Neuronal stem cell (in vitro differentiated cells): ENCODE measurements at regions not wholly inside any gene's neighbourhood (a gene's known extent, or its start where the extent isn't known, plus 50 kb on each side); places are given as distances from the start of the nearest gene placed in this dataset.

ENCODE experiments used
- DNase-seq: peaks from one replicate; pipeline ENCODE4 v3.0.0-alpha.2; 2013; ENCODE audit warnings: low spot score
- H2AFZ ChIP-seq: one replicate; pipeline ENCODE4 v1.6.1; 2013; ENCODE audit warnings: mild to moderate bottlenecking, low read length, inconsistent platforms
- H2AK5ac ChIP-seq: 2 replicates; pipeline ENCODE4 v1.6.1; 2013; ENCODE audit warnings: low read depth, mild to moderate bottlenecking, inconsistent platforms, low read length, moderate library complexity, mixed read lengths
- H2BK120ac ChIP-seq: 2 replicates; pipeline ENCODE4 v1.6.1; 2013; ENCODE audit warnings: low read depth, mild to moderate bottlenecking, inconsistent platforms, low read length, moderate library complexity, mixed read lengths
- H2BK12ac ChIP-seq: one replicate; pipeline ENCODE4 v1.6.1; 2013; ENCODE audit warnings: low read length, inconsistent platforms
- H2BK15ac ChIP-seq: 2 replicates; pipeline ENCODE4 v1.6.1; 2013; ENCODE audit warnings: mild to moderate bottlenecking, low read length, inconsistent platforms, mixed read lengths
- H2BK5ac ChIP-seq: one replicate; pipeline ENCODE4 v1.6.1; 2013; ENCODE audit warnings: inconsistent platforms, mild to moderate bottlenecking, low read length, moderate library complexity
- H3K14ac ChIP-seq: one replicate; pipeline ENCODE4 v1.6.1; 2013; ENCODE audit warnings: low read length, inconsistent platforms
- H3K18ac ChIP-seq: 2 replicates; pipeline ENCODE4 v1.6.1; 2013; ENCODE audit warnings: low read length, inconsistent platforms
- H3K23ac ChIP-seq: 2 replicates; pipeline ENCODE4 v1.6.1; 2013; ENCODE audit warnings: low read depth, mild to moderate bottlenecking, mixed read lengths, low read length, inconsistent platforms; ENCODE audit not compliant: poor library complexity
- H3K27ac ChIP-seq: replicated peaks from 3 replicates; pipeline ENCODE4 v1.5.1; 2013; ENCODE audit warnings: low read length, inconsistent platforms
- H3K27me3 ChIP-seq, 3 experiments: 2 replicates each; pipeline ENCODE4 v1.6.1; 2013; ENCODE audit warnings: low read length in 3 of 3, mild to moderate bottlenecking in 2 of 3, inconsistent platforms in 1 of 3, low read depth in 1 of 3, mixed read lengths in 1 of 3, moderate library complexity in 1 of 3; ENCODE audit not compliant: control insufficient read depth in 3 of 3, insufficient read depth in 3 of 3
- H3K36me3 ChIP-seq, 2 donors: replicated peaks in 1 of 2; 2 replicates each; pipeline ENCODE4 v1.6.1; 2013; ENCODE audit warnings: low read length in 2 of 2; ENCODE audit not compliant: control insufficient read depth in 2 of 2, insufficient read depth in 2 of 2
- H3K4ac ChIP-seq: 2 replicates; pipeline ENCODE4 v1.6.1; 2013; ENCODE audit warnings: inconsistent platforms, mild to moderate bottlenecking, low read length, moderate library complexity
- H3K4me1 ChIP-seq, 2 donors: 1 replicate in 1 of 2; 2 replicates in 1 of 2; pipeline ENCODE4 v1.6.1; 2013; ENCODE audit warnings: low read length in 2 of 2, low read depth in 1 of 2; ENCODE audit not compliant: control insufficient read depth in 2 of 2, insufficient read depth in 1 of 2
- H3K4me2 ChIP-seq: one replicate; pipeline ENCODE4 v1.6.1; 2013; ENCODE audit warnings: mild to moderate bottlenecking, low read length, inconsistent platforms; ENCODE audit not compliant: insufficient read depth, poor library complexity, severe bottlenecking
- H3K4me3 ChIP-seq, 2 donors: 2 replicates each; pipeline ENCODE4 v1.5.1; 2013; ENCODE audit warnings: low read length in 2 of 2, mild to moderate bottlenecking in 2 of 2, inconsistent platforms in 1 of 2, moderate library complexity in 1 of 2
- H3K79me1 ChIP-seq: one replicate; pipeline ENCODE4 v1.6.1; 2013; ENCODE audit warnings: low read depth, mild to moderate bottlenecking, inconsistent platforms, low read length, moderate library complexity
- H3K9ac ChIP-seq: one replicate; pipeline ENCODE4 v1.6.1; 2013; ENCODE audit warnings: mild to moderate bottlenecking, low read depth, low read length, inconsistent platforms; ENCODE audit not compliant: poor library complexity
- H3K9me3 ChIP-seq, 2 donors: replicated peaks in 1 of 2; 2 replicates each; pipeline versions ENCODE3 to v1.6.1; 2013; ENCODE audit warnings: low read length in 2 of 2, mild to moderate bottlenecking in 2 of 2, inconsistent platforms in 1 of 2, low read depth in 1 of 2, mixed read lengths in 1 of 2, moderate library complexity in 1 of 2; ENCODE audit not compliant: control insufficient read depth in 2 of 2, insufficient read depth in 1 of 2
- H4K8ac ChIP-seq: one replicate; pipeline ENCODE4 v1.6.1; 2013; ENCODE audit warnings: low read depth, mild to moderate bottlenecking, inconsistent platforms, low read length, moderate library complexity
- H4K91ac ChIP-seq: one replicate; pipeline ENCODE4 v1.6.1; 2013; ENCODE audit warnings: low read length, low read depth, mild to moderate bottlenecking, inconsistent platforms; ENCODE audit not compliant: poor library complexity
- WGBS, 2 donors: extraction: QIAGEN DNeasy Blood & Tissue Kit; methylation state at CpG; one replicate each; pipeline ENCODE4 v1.1.7; 2013; ENCODE audit warnings: missing lambda C conversion rate in 2 of 2, mixed read lengths in 1 of 2; ENCODE audit not compliant: insufficient read length in 2 of 2, insufficient replicate concordance in 1 of 2; ENCODE audit errors: extremely low coverage in 2 of 2; 5-methylcytosine and 5-hydroxymethylcytosine counted together

DNA sequence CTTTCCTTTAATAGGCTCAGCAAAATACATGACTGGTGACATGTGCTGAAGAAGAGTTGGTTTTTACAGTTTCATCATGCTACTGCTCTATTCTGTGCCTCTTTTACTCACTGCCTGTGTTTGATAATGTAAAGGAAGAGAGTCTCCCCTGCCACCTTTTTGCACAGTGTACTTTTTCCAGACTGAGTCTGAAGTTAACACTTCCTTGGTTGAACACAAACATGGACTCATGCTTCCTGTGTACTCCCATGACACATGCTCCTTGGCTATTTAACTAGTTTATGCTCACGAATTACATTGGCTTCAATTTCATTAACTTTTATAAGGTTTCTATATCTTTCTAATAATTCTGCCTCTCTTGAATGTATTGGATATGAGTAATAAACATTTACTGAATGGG, 396.1 kb downstream of the VGLL3 start:
- Histone ChIP-seq H3K4ac (no peak overlapping the region), H3K18ac (no peak overlapping the region), H4K91ac (no peak overlapping the region), H3K36me3 (no peaks in the 10 kb centered on the region), H2AK5ac (no peak overlapping the region), H3K14ac (no peak overlapping the region), H3K9me3 (no peaks in the 10 kb centered on the region), H2AFZ (peak overlapping the region; percentile 36), H3K4me1 (no peaks in the 10 kb centered on the region), H3K27me3 (no peaks in the 10 kb centered on the region), H2BK120ac (no peak overlapping the region), H3K9ac (no peak overlapping the region), H3K4me2 (no peak overlapping the region), H3K23ac (no peak overlapping the region), H3K27ac (no peak overlapping the region), H3K79me1 (no peaks in the 10 kb centered on the region), H2BK12ac (no peak overlapping the region), H3K4me3 (no peak overlapping the region), H2BK15ac (no peak overlapping the region), H2BK5ac (no peak overlapping the region), H4K8ac (no peak overlapping the region)
- no peak for DNase-seq
- WGBS, 2 donors: no CpG with 5 or more reads among the region's 1 CpG

- Histone ChIP-seq H3K27ac (no peak overlapping the region), H4K91ac (no peak overlapping the region), H3K4me3 (no peak overlapping the region), H2AK5ac (no peak overlapping the region), H3K4me2 (no peak overlapping the region), H2BK15ac (no peak overlapping the region), H3K27me3 (no peaks in the 10 kb centered on the region), H2BK120ac (no peak overlapping the region), H2BK5ac (no peak overlapping the region), H3K9me3 (no peaks in the 10 kb centered on the region), H4K8ac (no peak overlapping the region), H3K14ac (no peak overlapping the region), H3K9ac (no peak overlapping the region), H3K4me1 (no peaks in the 10 kb centered on the region), H3K4ac (no peak overlapping the region), H2AFZ (no peak overlapping the region), H3K23ac (no peak overlapping the region), H3K36me3 (no peaks in the 10 kb centered on the region), H3K79me1 (no peaks in the 10 kb centered on the region), H2BK12ac (no peak overlapping the region), H3K18ac (no peak overlapping the region)
- no CpG with 5 or more reads among the region's 2 CpGs for WGBS, 2 donors
- DNase-seq: no peak
Measured at GRCh38 chr3:86578071-86578470, 412.9 kb downstream of the VGLL3 start.

- no peak overlapping the region for H2AFZ ChIP-seq
- no peaks in the 10 kb centered on the region for H3K4me1 ChIP-seq
- H2BK15ac ChIP-seq: no peak overlapping the region
- peak; percentile 38 for DNase-seq
- WGBS, 2 donors: no CpG with 5 or more reads among the region's 2 CpGs
- H3K9me3 ChIP-seq: no peaks in the 10 kb centered on the region
- no peak overlapping the region for H2BK12ac ChIP-seq
- no peak overlapping the region for H2AK5ac ChIP-seq
- H4K8ac ChIP-seq: no peak overlapping the region
- H3K36me3 ChIP-seq: no peaks in the 10 kb centered on the region
- no peak overlapping the region for H3K4me3 ChIP-seq
- no peak overlapping the region for H4K91ac ChIP-seq
- H3K79me1 ChIP-seq: no peaks in the 10 kb centered on the region
- H2BK5ac ChIP-seq: no peak overlapping the region
- no peak overlapping the region for H3K9ac ChIP-seq
- H3K4ac ChIP-seq: no peak overlapping the region
- no peak overlapping the region for H3K18ac ChIP-seq
- H3K23ac ChIP-seq: no peak overlapping the region
- no peak overlapping the region for H3K4me2 ChIP-seq
- no peak overlapping the region for H3K14ac ChIP-seq
- no peak overlapping the region for H2BK120ac ChIP-seq
- no peaks in the 10 kb centered on the region for H3K27me3 ChIP-seq
- H3K27ac ChIP-seq: no peak overlapping the region
Measured at GRCh38 chr3:86563400-86563970, 427.5 kb downstream of the VGLL3 start.

DNA sequence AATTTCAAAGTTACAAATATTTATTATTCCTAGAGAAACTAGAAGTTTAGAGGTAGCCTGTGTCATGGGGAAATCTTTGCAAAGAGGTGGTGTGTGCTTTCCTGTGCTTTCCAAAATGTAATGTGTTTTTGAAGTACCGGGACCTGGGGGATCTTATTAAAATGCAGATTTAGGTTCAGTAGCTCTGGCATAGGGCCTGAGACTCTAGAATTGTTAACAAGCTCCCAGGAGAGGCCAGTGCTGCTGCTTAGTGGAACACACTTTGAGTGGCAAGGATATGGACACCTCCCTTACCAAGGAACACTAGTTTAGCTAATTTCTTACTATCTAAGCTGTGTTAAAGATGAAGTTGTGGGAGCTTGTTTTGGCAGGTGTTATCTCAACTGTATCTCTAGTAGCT, 428.9 kb downstream of the VGLL3 start:
- no peak overlapping the region for H2BK12ac ChIP-seq
- no peak overlapping the region for H3K4me3 ChIP-seq
- no peak overlapping the region for H4K8ac ChIP-seq
- H3K9me3 ChIP-seq: no peaks in the 10 kb centered on the region
- H2BK5ac ChIP-seq: no peak overlapping the region
- WGBS, 2 donors: no CpG with 5 or more reads among the region's 1 CpG
- no peak overlapping the region for H3K4me2 ChIP-seq
- H3K27ac ChIP-seq: no peak overlapping the region
- H3K14ac ChIP-seq: no peak overlapping the region
- H3K27me3 ChIP-seq: no peaks in the 10 kb centered on the region
- DNase-seq: no peak
- H3K23ac ChIP-seq: no peak overlapping the region
- H3K4ac ChIP-seq: no peak overlapping the region
- H4K91ac ChIP-seq: no peak overlapping the region
- no peaks in the 10 kb centered on the region for H3K36me3 ChIP-seq
- H2AFZ ChIP-seq: peak overlapping the region; percentile 71
- H2BK15ac ChIP-seq: no peak overlapping the region
- H2AK5ac ChIP-seq: no peak overlapping the region
- no peaks in the 10 kb centered on the region for H3K79me1 ChIP-seq
- no peak overlapping the region for H3K9ac ChIP-seq
- H3K4me1 ChIP-seq: no peaks in the 10 kb centered on the region
- no peak overlapping the region for H2BK120ac ChIP-seq
- no peak overlapping the region for H3K18ac ChIP-seq
